GM19463 (cell line): ENCODE measurements at regions not wholly inside any gene's neighbourhood (a gene's known extent, or its start where the extent isn't known, plus 50 kb on each side); places are given as distances from the start of the nearest gene placed in this dataset.

Experiments used
- ATAC-seq: cut with Tn5 transposase; IDR thresholded peaks from one replicate; pipeline ENCODE4 v1.9.1; 2021; ENCODE audit warnings: mild to moderate bottlenecking, moderate library complexity; ENCODE audit not compliant: unreplicated experiment

GRCh38 chr13:89748716-89749115, 1598.8 kb upstream of the MIR17HG start:
- ATAC-seq: no peak

- no peak for ATAC-seq
Measured at GRCh38 chr13:89749888-89750287, 1597.6 kb upstream of the MIR17HG start.

DNA sequence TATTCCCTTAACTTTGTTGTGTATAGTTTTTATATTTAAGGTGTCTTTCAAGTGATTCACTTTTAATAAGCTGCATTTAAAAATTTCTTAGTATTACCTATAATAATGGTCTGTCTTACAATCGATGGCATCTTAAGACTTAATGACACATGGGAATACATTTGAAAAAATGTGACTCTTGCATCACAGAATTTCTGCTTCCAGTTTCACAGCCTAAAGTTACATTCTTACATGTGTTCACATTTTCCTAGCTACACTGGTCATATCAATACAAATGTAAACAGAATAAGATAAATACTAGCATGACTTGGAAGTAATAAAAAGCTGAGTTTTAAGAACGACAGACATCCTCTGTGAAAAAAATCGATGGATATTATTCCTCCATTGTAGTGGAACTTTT, 1597.1 kb upstream of the MIR17HG start:
- ATAC-seq: no peak

DNA sequence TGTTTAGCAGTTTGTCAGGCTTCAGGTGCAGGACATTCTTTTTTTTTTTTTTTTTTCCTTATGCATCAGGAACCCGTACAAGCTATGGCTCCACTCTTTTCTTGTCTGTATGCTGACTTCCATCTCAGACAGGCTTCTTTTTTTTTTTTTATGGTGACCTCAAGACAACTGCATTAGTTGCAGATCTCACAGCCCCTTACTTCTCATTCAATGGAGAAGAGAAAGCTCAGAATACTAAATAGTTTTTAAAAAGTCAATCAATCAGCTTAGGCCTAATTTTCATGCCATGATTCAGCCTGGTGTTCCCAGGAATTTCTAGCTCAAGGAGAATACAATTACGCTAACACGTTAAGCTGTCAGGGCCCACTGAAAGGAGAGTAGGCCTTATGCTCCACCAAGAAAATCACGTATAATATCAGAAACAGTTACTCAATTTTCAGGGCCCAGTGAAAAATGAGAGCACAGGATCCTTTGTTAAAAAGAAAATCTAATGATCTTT, 1596.0 kb upstream of the MIR17HG start:
- no peak for ATAC-seq

- no peak for ATAC-seq
Measured at GRCh38 chr13:89752394-89752793, 1595.1 kb upstream of the MIR17HG start.

- peak; percentile 51 for ATAC-seq
Measured at GRCh38 chr13:89755729-89756492, 1591.6 kb upstream of the MIR17HG start.

DNA sequence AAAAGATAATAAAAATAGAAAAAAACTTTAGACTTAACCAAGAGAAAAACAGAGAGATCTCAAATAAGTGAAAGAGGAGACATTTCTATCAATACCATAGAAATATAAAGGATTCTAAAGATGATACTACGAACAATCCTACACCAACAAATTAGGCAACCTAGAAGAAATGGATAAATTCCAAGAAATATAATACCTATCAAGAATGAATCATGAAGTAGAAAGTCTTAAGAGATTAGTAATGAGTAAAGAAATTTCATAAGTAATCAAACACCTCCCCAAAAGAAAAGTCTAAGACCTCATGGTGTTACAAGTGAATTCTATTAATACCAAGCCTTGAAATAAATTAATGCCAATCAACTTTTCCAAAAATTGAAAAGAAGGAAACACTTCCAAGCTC, 1584.5 kb upstream of the MIR17HG start:
- ATAC-seq: no peak

GRCh38 chr13:89783221-89783755, 1564.2 kb upstream of the MIR17HG start:
- ATAC-seq: no peak

GRCh38 chr13:89784161-89784809, 1563.2 kb upstream of the MIR17HG start:
- ATAC-seq: no peak

DNA sequence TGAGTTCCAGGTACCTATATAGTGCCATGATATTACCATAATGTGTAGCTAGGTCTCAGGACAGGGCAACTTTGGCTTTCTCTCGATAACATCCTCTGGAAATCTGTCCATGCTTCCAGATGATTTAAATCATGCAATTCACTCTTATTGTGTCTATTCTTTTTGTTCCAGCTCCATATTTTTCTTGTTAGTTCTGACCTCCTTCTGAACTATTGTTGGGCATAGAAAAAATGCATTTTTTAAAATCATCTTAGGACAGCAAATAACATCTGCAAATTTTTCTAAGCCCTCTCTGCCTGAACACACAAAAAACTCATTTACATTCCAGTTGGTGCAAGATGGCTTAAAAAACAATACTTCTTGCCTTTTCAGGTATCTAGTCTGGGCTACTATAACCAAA, 1561.0 kb upstream of the MIR17HG start:
- ATAC-seq: no peak

GRCh38 chr13:89790696-89791095, 1556.8 kb upstream of the MIR17HG start:
- no peak for ATAC-seq

- ATAC-seq: no peak
Measured at GRCh38 chr13:89791971-89792630, 1555.4 kb upstream of the MIR17HG start.

- no peak for ATAC-seq
Measured at GRCh38 chr13:89796196-89796595, 1551.3 kb upstream of the MIR17HG start.

- no peak for ATAC-seq
Measured at GRCh38 chr13:89803839-89804238, 1543.6 kb upstream of the MIR17HG start.

DNA sequence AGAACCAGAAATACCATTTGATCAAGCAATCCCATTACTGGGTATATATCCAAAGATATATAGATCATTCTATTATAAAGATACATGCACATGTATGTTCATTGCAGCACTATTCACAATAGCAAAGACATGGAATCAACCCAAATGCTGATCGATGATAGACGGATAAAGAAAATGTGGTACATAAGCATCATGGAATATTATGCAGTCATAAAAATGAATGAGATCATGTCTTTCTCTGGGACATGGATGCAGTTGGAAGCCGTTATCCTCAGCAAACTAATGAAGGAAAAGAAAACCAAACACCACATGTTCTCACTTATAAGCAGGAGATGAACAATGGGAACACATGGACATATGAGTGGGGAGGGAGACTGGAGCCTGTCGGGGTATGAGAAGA, 1540.9 kb upstream of the MIR17HG start:
- ATAC-seq: no peak

DNA sequence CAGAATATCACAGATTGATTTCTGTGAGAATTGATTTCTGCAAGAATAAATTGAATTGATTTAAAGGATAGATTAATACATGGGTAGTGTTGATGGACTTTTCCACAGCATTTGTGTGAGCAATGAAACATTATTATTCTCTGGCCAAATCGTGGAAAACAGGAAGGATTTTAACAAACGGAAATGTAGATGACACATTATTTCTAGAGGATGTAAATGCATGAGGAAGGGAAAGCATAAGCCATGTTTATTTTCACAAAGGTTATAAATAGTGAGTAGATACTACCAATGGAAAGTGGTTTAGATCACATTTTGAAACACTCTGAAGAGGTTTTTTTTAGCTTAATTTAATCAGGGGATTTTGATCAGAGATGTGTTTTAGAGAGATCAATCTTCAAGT, 1534.6 kb upstream of the MIR17HG start:
- no peak for ATAC-seq

GRCh38 chr13:89816404-89816803, 1531.1 kb upstream of the MIR17HG start:
- no peak for ATAC-seq

DNA sequence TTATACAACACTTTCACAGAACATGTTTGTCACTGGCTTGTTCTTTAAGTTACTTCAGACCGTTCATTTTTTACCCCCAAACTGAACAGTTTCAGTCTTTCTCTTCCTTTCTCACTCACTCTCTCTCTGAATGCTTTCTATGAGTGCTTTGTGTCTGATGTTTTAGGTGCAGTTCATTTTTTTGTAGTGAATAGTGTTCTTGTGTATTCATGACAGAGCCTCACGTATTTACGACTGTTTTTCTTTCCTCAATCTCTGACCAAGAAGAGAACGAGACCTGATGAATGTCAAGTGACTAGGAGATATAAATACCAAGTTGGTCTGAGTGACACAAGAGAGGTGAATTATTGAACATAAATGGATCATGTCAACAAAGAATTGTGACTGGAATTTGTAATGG, 1525.0 kb upstream of the MIR17HG start:
- no peak for ATAC-seq

- no peak for ATAC-seq
Measured at GRCh38 chr13:89827552-89827951, 1519.9 kb upstream of the MIR17HG start.

- no peak for ATAC-seq
Measured at GRCh38 chr13:89828506-89828905, 1519.0 kb upstream of the MIR17HG start.

GRCh38 chr13:89831157-89831556, 1516.3 kb upstream of the MIR17HG start:
- no peak for ATAC-seq

DNA sequence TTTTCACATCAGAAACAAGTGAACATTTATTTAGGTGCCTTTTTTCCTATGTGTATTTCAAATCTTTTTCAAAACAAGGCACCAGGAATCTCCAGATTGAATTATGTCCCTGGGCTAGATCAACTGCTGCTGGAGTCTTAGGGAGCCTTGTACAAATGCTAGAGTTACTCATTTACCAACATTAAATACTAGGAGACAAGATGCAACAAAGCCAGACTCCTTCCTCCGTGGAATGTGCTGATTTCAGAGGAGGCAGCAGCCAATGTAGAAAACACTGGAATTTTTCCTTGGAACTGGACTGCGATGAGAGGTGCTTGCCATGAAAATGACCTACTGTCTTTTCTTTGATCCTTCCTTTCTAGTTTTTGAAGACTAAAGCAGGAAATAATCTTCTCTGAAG, 1514.7 kb upstream of the MIR17HG start:
- ATAC-seq: no peak
